SK-MEL-5 (cell line): ENCODE measurements at regions not wholly inside any gene's neighbourhood (a gene's known extent, or its start where the extent isn't known, plus 50 kb on each side); places are given as distances from the start of the nearest gene placed in this dataset.
"Not testable (repeated sequence)": the region's sequence is repeated elsewhere in the genome, so short reads cannot be mapped to it uniquely, and the experiment has no call there.

Experiments
- DNase-seq: peaks from one replicate; pipeline ENCODE4 v3.0.0-alpha.2; 2016; ENCODE audit warnings: low read depth, low spot score
- in situ Hi-C: cut with HindIII; loops from 2 replicates; pipeline ENCODE4 v1.10.0; 2016; ENCODE audit warnings: low sequenced_read_pairs, high pct_unique_total_duplicates, low pct_unique_long_range_greater_than_20kb

DNA sequence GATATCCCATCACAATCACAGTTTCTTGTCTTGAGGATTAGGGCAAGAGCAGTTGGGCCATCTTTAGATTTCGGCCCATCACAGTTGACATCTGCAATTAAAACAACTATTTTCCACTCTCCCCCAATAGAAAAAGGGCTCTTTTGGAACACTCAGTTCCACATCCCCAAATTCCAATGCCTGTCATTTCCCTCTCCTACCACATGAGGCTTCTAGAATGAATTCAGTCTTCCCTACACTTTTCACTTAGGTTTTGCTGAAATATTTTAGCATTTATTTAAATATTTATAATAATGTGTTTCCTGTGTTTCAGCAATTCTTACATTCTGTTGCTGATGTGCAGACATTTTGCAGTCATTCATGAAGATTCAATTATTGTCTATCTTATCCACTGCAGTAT, 118.4 kb downstream of the COX18 start:
- in situ Hi-C loops = no loop called here
- DNase-seq = no peak

DNA sequence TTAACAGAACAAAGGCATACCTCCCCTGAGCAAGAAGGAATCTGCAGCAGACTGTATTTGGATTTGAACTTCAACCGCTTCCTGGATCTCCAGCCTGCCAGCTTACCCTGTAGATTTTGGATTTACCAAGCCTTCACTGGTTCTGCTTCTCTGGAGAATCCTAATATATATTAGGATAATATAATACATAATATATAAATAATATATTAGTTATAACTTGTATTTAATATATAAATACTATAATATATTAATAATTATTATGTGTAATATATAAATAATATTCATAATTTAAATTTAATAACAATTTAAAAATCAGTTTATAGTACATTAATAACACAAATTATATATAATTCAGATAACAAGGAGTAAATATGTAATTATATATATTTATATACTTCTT, 121.4 kb downstream of the COX18 start:
- no peak for DNase-seq
- in situ Hi-C loops = no loop called here

DNA sequence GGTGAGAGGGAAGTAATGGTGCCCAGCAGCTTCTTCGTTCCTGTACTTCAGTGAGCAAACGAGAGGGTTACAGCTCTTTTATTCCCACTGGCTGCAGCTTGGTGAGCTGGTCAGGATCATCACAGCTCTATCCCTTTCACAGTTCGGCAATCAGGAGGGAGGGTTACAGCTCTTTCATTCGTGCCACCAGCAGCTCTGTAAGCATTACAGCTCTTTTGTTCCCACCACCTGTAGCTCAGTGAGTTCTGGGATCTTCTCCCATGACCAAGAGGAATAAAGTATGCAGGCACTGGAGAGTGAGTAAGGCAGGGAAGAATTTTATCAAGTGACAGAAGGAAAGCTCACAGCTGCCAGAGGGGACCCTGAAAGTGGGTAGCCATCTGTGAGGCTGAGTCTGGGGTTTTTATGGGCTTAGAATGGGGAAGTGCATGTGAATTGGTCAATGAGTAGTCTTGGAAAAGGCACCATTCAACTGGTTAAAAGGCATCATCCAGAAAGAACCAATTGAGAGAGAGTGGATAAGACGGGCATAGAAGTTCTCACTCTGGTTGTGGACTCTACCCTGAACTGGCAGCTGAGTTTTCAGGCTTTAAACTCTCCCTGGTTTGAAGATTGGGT, 123.7 kb downstream of the COX18 start:
- DNase-seq = no peak
- in situ Hi-C loops = no loop called here

DNA sequence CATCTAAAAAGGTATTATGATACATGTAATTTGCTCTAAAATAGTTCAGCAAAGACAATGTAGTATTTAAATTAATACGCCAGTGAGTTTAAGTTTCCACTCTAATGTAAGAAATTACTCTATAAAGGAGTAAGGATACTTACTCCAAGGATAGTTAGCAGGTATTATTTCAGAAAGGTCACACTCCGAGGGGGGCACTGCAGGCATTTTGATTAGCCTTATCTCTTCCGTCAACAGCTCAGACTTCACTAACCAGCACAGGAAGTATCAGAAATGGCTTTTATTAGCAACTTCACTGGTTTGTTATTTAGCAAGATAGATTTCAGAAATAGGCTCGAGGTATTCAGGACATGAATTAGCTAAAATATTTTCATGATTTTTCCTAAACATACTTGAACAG, 127.0 kb downstream of the COX18 start:
- no peak for DNase-seq
- in situ Hi-C loops = no loop called here

DNA sequence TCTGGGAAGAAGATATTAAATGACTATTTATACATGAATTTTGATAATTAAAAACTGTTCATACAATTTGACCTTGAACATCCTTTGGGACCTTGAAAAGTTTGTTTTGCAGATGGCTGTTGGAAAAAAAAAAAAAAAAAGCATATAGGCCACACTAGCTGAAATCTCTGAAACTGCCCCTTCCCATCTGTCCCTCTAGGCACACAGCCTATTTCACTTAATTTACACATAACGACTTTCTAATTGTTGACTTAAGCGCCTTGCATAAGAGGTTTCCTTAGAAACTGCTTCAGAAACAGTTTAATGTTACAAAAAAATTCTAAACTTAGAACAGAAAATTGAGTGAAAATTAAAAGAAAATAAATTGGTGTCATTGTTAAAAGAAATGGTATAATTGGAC, 131.0 kb downstream of the COX18 start:
- in situ Hi-C loops = no loop called here
- no peak for DNase-seq

DNA sequence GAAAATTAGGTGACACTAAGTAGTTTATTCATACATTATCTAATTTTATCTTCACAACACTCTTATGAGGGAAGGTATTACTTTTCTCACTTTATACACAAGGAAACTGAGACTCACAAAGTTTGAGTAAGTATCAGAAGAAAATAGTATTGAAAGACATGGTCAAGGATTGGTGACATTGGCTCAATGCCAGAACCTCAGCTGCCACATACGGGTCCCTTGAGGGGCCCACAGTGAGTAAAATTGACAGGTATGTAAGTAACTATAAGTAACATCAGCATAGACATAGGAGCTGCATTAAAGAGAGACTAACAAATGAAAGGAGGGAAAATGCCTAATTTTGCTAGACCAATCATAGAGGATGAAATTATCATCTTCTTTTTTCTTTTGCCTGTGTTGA, 134.1 kb downstream of the COX18 start:
- DNase-seq = no peak
- in situ Hi-C loops = no loop called here

DNA sequence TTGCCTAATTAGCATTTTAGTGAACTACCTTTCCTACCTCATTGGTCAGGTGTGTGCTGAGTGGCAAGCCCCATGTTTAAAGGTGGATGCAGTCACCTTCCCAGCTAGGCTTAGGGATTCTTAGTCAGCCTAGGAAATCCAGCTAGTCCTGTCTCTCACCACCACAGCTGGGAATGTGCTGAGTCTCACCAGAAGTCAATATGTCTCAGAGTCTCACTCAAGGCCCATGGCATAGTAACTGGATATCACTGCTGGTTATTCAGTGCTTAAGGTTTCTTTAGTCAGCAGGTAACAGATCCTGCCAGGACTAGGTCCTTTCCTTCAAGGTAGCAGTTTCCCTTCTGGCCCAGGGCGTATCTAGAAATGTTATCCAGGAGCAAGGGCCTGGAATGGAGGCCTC, 136.5 kb downstream of the COX18 start:
- DNase-seq = no peak
- in situ Hi-C loops = no loop called here

DNA sequence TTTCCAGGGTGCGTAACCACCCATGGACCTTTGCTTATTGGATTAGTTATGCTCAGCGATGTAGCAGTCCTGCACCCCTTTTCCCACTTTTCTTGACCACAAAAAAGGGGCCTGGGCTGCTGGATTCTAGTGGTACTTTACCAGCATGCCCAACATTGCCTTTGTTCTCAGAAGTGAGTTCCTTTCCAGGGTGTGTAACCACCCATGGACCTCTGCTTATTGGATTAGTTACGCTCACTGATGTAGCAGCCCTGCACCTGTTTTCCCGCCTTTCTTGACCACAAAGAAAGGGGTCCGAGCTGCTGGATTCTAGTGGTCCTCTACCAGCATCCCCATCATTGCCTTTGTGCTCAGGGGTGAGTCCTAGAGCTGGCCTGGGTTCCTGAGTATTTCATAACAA, 138.2 kb downstream of the COX18 start:
- DNase-seq = no peak
- in situ Hi-C loops = no loop called here

DNA sequence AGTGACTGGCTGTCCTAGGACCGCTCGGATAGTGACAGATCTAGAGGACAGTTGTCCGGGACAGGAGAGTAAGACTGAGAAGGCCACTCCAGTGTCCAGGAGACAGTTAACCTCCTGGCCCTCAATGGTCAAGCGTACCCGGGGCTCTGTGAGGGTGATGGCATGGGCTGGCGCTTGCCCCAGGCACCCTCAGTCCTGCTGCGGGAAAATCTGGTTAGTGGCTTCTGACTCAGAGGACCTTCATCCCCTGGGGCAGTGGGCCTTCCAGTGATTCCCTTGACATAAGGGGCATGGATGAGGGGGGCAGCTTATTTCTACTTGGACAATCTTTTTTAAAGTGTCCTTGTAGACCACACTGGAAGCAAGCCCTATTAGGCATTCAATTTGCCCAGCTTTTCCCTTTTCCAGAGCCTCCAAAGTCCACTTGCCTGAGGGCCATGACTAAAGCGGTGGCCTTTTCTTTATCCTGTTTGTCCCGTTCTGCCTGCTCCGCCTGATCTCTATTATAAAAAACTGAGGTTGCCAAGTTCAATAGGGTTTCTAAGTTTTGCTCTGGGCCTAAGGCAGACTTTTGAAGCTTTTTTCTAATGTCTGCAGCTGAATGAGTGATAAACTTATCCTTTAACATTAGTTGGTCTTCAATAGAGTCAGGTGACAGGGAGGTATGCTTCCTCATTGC, 139.8 kb downstream of the COX18 start:
- in situ Hi-C loops, DNase-seq: not testable (repeated sequence)

DNA sequence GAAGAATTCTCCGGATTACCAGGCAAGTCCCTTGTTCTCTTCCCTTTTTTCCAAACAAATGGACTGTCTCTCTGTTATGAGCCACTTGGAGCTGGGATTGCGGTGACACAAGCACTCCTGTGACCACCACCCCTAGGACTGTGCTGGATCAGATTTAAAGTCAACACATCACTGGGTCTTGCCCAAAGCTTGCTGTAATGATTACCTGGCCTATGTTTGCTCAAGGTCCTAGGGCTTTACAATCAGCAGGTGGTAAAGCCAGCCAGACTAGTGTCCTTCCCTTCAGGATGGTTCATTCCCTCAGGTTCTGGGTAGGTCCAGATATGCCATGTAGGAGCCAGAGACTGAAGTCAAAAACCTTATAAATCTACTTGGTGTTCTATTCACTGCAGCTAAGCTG, 144.7 kb downstream of the COX18 start:
- in situ Hi-C loops = no loop called here
- DNase-seq = no peak

DNA sequence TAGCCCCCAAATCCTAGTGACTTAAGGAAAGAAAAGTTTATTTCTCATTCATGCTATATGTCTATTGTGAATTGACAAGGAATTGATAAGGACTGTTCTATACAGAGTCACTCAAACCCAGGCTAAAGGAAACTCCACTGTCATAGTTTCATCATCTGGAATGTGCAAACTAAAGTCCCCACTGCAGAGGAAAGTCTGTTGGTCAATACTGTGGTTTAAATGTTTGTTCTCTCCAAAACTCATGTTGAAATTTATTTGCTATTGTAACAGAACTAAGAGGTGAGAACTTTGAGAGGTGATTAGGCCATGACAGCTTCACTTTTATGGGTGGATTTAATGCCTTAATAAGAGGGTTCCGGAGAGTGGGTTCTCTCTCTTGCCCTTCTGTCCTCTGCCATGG, 149.6 kb downstream of the COX18 start:
- no peak for DNase-seq
- in situ Hi-C loops = no loop called here

DNA sequence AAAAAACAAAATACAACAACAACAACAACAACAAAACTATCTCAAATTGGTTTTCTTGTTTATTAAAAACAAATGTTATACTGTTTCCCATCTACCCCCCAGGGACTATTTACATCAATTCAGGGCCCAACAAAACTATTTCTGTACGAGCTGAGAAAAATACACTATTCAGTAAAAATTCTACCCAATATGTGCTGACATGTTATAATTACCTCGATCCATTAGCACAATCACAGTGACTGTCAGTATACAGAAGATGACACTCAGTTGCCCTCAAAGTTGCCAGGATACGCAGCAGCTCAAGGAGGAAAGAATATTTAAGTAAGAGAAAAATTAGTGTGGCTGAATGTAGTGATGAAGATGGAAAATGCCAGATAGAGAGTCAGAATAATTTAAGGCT, 150.1 kb downstream of the COX18 start:
- in situ Hi-C loops = no loop called here

DNA sequence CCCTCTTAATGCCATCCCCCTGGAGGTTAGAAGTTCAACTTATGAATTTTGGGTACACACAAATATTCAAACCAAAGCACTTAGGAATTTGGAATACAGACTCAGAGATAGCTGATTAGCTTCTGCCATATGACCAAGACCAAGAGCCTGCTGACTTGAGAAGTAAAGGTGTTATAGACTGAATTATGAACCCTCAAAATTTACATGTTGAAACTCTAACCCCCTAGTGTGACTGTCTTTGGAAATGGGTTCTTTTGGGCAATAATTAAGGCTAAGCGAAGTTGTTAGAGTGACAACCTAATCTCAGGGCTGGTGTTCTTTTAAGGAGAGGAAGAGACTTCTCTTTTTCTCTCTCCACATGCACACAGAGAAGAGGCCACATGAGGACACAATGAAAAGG, 151.2 kb downstream of the COX18 start:
- in situ Hi-C loops = no loop called here
- DNase-seq = no peak

More for the DNA sequence above, 150.1 kb downstream of the COX18 start:
- DNase-seq = no peak

DNA sequence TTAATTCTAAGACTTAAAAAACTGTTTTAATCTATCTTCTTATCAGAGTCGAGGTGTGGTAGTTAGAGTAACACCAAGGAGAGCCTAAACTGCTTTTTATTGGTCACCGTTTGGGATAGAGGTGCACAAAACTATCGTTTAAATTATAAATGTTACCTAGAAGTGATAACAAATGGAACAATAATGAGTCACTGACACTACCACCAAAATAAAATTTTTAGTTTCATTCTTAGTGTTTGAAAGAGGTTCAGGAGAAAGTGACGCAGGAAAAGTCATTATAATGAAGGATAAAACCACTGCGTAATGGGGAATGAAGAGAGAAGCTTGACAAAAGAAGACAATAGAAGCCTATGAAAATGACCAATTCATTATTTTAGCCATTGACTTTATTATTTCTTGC, 158.2 kb downstream of the COX18 start:
- in situ Hi-C loops = no loop called here

DNA sequence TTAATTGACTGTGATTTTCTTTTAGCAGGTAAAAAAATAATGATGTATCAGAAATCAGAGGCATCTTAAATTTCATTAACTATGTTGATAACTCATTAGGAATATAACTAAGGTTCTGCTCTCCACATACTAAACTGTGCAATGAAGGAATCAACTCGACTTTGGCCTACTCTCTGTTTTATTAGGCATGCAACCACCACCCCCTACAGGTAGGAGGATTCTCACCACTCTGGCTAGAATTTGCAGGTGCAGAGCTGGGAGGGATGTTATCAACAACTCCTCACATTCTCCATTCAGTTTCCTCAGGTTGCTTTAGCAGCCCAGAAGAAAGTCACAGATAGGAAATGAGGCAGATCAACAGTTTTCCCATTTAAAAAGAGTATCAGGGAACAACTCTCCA, 160.1 kb downstream of the COX18 start:
- DNase-seq = peak; percentile 6
- in situ Hi-C loops = no loop called here

More for the DNA sequence above, 158.2 kb downstream of the COX18 start:
- DNase-seq = no peak

DNA sequence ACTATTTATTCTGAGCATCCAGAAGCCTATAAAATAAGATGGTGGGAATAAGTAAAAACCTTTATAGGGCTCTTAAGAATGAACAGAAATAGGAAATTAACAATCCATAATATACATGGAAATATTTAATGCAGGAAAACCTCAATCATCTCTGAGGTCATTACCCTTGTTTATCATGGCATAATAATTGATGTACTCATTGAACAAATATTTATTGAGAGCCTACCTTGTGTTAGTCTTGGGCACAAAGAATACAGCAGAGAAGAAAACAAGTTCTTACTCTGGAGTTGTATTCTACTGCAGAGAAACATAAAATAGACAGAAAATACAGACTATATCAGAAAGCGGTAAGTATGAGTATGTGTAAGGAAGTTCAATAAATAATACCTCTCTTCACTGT, 167.2 kb downstream of the COX18 start:
- in situ Hi-C loops = no loop called here

DNA sequence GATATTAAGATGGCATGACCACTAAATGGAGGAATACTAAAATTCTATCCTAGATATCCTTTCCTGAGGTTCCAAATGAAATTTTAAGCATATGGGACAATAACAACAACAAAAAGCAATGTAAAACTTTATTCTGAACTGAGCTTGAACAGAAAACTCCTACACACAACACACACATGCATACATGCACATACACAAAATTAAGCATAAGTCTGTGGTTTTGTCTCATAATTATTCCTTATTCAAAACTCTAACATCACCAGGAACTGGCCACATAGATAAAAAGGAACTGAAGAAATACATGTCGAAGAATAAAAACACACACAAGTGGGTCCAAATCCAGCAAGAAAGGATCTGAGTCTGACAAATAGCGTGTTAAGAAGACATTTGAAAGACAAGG, 168.0 kb downstream of the COX18 start:
- DNase-seq = no peak

More for the DNA sequence above, 167.2 kb downstream of the COX18 start:
- DNase-seq = no peak

DNA sequence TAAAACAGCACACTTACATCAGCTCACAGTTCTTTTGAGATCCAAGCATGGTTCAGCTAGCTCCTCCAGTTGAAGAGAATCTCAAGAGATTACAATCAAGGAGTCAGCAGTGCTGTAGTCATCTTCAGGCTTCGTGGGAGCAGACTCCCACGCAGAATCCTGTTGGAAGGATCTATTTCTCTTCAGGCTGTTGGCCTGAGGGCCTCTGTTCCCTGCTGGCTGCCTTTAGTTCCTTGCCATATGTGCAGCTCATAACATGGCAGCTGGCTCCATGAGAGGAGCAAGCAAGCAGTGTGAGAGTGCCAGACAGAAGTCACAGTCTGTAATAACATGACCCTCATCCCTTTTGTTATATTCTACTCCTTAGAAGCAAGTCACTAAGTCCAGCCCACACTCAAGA, 168.6 kb downstream of the COX18 start:
- no peak for DNase-seq
- in situ Hi-C loops = no loop called here

More for the DNA sequence above, 168.0 kb downstream of the COX18 start:
- in situ Hi-C loops = no loop called here

DNA sequence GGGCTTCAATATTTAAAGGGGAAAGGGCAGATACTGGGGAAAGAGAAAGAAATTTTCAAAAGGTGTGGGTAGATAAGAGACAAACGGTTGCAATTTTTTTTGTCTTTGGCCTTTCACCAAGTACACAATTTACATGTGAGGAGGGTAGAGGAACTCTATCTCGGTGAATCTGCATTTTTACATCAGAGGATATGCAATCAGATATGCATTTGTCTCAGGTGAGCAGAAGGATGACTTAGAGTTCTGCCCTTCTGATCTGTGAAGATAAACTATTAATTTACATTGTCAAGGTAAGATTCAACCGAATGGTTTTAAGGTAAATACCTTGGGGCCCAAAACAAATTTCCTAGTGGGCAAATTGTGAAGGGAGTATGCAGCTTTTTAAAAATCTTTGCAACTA, 169.9 kb downstream of the COX18 start:
- DNase-seq = no peak
- in situ Hi-C loops = no loop called here

DNA sequence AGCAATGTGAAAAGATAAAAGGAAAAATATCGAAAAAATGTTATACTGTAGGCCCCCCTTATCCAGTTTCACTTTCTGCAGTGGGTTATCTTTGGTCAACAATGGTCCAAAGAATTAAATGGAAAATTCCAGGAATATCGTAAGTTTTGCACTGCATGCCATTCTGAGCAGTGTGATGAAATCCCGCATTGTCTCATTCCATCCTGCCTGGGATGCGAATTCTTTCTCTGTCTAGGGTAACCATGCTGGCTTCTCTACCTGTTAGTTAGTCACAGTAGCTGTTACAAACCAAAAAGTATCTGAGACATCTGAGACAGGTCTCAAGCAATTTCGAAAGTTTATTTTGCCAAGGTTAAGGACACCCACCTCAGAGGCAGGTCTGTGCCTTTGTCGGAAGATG, 170.3 kb downstream of the COX18 start:
- DNase-seq = no peak
- in situ Hi-C loops = no loop called here
